ENCODE measurements at regions not wholly inside any gene's neighbourhood (a gene's known extent, or its start where the extent isn't known, plus 50 kb on each side); places are given as distances from the start of the nearest gene placed in this dataset.

DNA sequence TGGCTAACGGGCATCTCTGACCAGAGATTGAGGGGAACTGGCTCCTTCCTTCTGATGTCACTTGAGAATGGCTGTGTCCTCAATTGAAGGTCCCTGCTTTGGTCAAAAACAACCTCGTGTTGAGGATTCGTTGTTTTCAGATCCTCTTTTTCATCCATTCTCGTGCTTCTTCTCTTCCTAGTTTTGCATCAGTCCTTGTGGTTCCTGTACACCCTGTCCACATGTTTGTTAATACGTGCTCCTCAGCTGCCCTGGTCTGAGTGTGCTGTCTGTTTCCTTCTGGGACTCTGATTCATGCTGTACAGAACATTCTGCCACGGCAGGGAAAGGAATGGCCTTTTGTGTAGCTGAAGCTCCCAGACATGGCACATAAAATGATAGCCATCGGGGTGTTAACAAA lies 863.2 kb upstream of the GOT2 start:
- no peak overlapping the region for H3K4me3 Mint-ChIP-seq (ENCODE audit: unreplicated experiment)

DNA sequence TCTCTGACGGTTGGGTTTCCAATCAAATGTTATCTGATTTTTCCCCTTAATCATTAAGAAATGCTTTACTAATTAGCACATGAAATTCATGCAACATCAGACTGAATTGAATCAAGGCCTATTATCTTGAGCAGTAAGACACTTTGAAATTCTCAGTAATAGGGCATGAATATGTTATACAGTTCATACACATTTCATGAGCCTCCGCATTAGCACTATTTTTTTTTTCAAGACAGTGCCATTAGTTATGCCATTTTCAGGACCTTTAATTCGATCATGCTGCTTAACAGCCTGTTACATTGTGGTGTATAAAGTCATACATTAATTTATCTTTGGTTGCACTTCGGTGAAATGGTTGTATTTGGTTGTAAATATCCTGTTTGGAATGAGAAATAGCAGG lies 862.6 kb upstream of the GOT2 start:
- no peak for TF ChIP-seq CTCF (IDR thresholded peaks at IDR 0.05; ENCODE audit: unreplicated experiment)
- ChIA-PET POLR2A (no interaction called here), CTCF (no interaction called here)
- DNase-seq (ENCODE audit: unreplicated experiment), result no peak
- Mint-ChIP-seq H3K27ac (ENCODE audit: low read depth, unreplicated experiment) (no peak overlapping the region), H3K4me3 (ENCODE audit: unreplicated experiment) (no peak overlapping the region), H3K9me3 (ENCODE audit: unreplicated experiment) (no peaks in the 10 kb centered on the region), H3K4me1 (ENCODE audit: insufficient read depth, unreplicated experiment) (peaks cover 19% of the 10 kb centered on the region), H3K36me3 (ENCODE audit: insufficient read depth, unreplicated experiment) (no peaks in the 10 kb centered on the region), H3K27me3 (ENCODE audit: insufficient read depth, unreplicated experiment) (no peaks in the 10 kb centered on the region)
- BruUV-seq (replicated peaks), result no TSS peak
- intact Hi-C loops (cut with micrococcal nuclease), result no loop called here

More for the DNA sequence above, 863.2 kb upstream of the GOT2 start:
- Mint-ChIP-seq H3K9me3 (ENCODE audit: unreplicated experiment) (no peaks in the 10 kb centered on the region), H3K4me1 (ENCODE audit: insufficient read depth, unreplicated experiment) (peaks cover 19% of the 10 kb centered on the region), H3K36me3 (ENCODE audit: insufficient read depth, unreplicated experiment) (no peaks in the 10 kb centered on the region), H3K27ac (ENCODE audit: low read depth, unreplicated experiment) (no peak overlapping the region), H3K27me3 (ENCODE audit: insufficient read depth, unreplicated experiment) (no peaks in the 10 kb centered on the region)
- no peak for TF ChIP-seq CTCF (IDR thresholded peaks at IDR 0.05; ENCODE audit: unreplicated experiment)
- POLR2A ChIA-PET, result no interaction called here
- intact Hi-C loops (cut with micrococcal nuclease), result no loop called here
- BruUV-seq (replicated peaks), result no TSS peak
- CTCF ChIA-PET, result no interaction called here
- DNase-seq (ENCODE audit: unreplicated experiment), result no peak

DNA sequence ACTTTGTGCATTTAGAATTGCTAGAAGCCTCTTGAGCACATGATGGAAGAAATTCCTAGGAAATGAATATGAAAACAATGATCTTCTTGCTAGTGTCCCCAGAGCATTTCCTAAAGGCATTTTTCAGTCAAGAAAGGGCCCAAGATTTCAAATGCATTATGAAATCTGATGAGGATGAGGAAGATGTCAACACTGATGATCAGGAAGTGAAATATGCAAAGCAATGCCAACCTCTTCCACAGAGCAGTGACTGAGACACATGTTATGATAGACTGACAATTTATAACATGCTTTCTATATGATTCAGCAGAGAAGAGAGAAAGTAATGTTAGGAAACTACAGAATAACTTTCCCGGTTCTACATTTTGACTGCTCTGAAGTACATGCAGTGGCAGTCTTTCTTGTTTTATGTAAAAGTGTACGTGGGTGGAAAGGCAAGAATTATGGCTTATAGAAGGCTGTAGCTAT lies 859.1 kb upstream of the GOT2 start:
- POLR2A ChIA-PET, result interaction anchor here (1.2 kb wide), 1 partner anchor 20 kb away, joined by 3 read pairs; no protein-coding TSS in a partner anchor
- peak; percentile 50 for DNase-seq (ENCODE audit: unreplicated experiment)
- TF ChIP-seq CTCF (IDR thresholded peaks at IDR 0.05; ENCODE audit: unreplicated experiment), result no peak
- no peaks in the 10 kb centered on the region for H3K27me3 Mint-ChIP-seq (ENCODE audit: insufficient read depth, unreplicated experiment)
- peaks cover 18% of the 10 kb centered on the region for H3K4me1 Mint-ChIP-seq (ENCODE audit: insufficient read depth, unreplicated experiment)
- CTCF ChIA-PET, result interaction anchor here (0.6 kb wide), 1 partner anchor 1829 kb away, joined by 4 read pairs; no protein-coding TSS in a partner anchor
- no peak overlapping the region for H3K27ac Mint-ChIP-seq (ENCODE audit: low read depth, unreplicated experiment)
- no TSS peak for BruUV-seq (replicated peaks)
- no peaks in the 10 kb centered on the region for H3K36me3 Mint-ChIP-seq (ENCODE audit: insufficient read depth, unreplicated experiment)
- intact Hi-C loops (cut with micrococcal nuclease), result loop anchor here (5.0 kb wide), 3 partner anchors 379 to 1164 kb away; no protein-coding TSS in a partner anchor
- peak overlapping the region; percentile 55 for H3K4me3 Mint-ChIP-seq (ENCODE audit: unreplicated experiment)
- no peaks in the 10 kb centered on the region for H3K9me3 Mint-ChIP-seq (ENCODE audit: unreplicated experiment)

GRCh38 chr16:59591480-59591879 lies 857.4 kb upstream of the GOT2 start:
- BruUV-seq (replicated peaks), result no TSS peak
- ChIA-PET POLR2A (interaction anchor here (0.6 kb wide), 1 partner anchor 497 kb away, joined by 3 read pairs; no protein-coding TSS in a partner anchor), CTCF (no interaction called here)
- H3K36me3 Mint-ChIP-seq (ENCODE audit: insufficient read depth, unreplicated experiment), result no peaks in the 10 kb centered on the region
- H3K9me3 Mint-ChIP-seq (ENCODE audit: unreplicated experiment), result no peaks in the 10 kb centered on the region
- H3K4me1 Mint-ChIP-seq (ENCODE audit: insufficient read depth, unreplicated experiment), result peaks cover 9% of the 10 kb centered on the region
- peak; percentile 8 for DNase-seq (ENCODE audit: unreplicated experiment)
- no peak overlapping the region for H3K27ac Mint-ChIP-seq (ENCODE audit: low read depth, unreplicated experiment)
- no peak for TF ChIP-seq CTCF (IDR thresholded peaks at IDR 0.05; ENCODE audit: unreplicated experiment)
- intact Hi-C loops (cut with micrococcal nuclease), result loop anchor here (5.0 kb wide), 3 partner anchors 381 to 1166 kb away; no protein-coding TSS in a partner anchor
- no peak overlapping the region for H3K4me3 Mint-ChIP-seq (ENCODE audit: unreplicated experiment)
- no peaks in the 10 kb centered on the region for H3K27me3 Mint-ChIP-seq (ENCODE audit: insufficient read depth, unreplicated experiment)
